H1 (cell line): ENCODE measurements at regions not wholly inside any gene's neighbourhood (a gene's known extent, or its start where the extent isn't known, plus 50 kb on each side); places are given as distances from the start of the nearest gene placed in this dataset.

Experiments used
- CBX5 ChIP-seq: fragments of 300-800, 300-1000 bp; sonication (generic); IDR thresholded peaks from 2 replicates; pipeline ENCODE4 v1.7.1; 2016; ENCODE audit warnings: antibody characterized with exemption, low read length, low read depth
- CTCF ChIP-seq, 3 experiments: IDR thresholded peaks; 1 replicate in 2 of 3; 2 replicates in 1 of 3; pipeline versions ENCODE4 v1.5.1 to v1.6.1; 2011; ENCODE audit warnings: low read length in 3 of 3, mild to moderate bottlenecking in 3 of 3, inconsistent platforms in 2 of 3, low read depth in 1 of 3, moderate library complexity in 1 of 3; ENCODE audit not compliant: insufficient read depth in 1 of 3; ENCODE audit errors: control extremely low read depth in 1 of 3
- NRF1 ChIP-seq: IDR thresholded peaks from 2 replicates; pipeline ENCODE4 v1.6.1; 2011; ENCODE audit warnings: mild to moderate bottlenecking, low read depth, low read length, improper control_type of control experiment
- PHF8 ChIP-seq: fragments of 200-600 bp; sonication (generic); conservative IDR thresholded peaks from 2 replicates; pipeline ENCODE4 v1.7.1; 2012; ENCODE audit warnings: low read depth, mild to moderate bottlenecking, inconsistent platforms, low read length, moderate library complexity
- POLR2A ChIP-seq, 2 experiments: IDR thresholded peaks; 1 replicate in 1 of 2; 2 replicates in 1 of 2; pipeline ENCODE4 v1.6.1; 2011; ENCODE audit warnings: low read depth in 2 of 2, low read length in 2 of 2, mild to moderate bottlenecking in 2 of 2; ENCODE audit errors: control extremely low read depth in 1 of 2
- RXRA ChIP-seq: IDR thresholded peaks from 2 replicates; pipeline ENCODE4 v1.6.1; 2011; ENCODE audit warnings: low read depth, mild to moderate bottlenecking, low read length, moderate library complexity; ENCODE audit not compliant: insufficient read depth
- SAP30 ChIP-seq: fragments of 300-600 bp; sonication (generic); IDR thresholded peaks from 2 replicates; pipeline ENCODE4 v1.7.1; 2012; ENCODE audit warnings: low read length, moderate library complexity, mild to moderate bottlenecking, inconsistent platforms; ENCODE audit not compliant: insufficient read depth, insufficient replicate concordance
- USF2 ChIP-seq: IDR thresholded peaks from 2 replicates; pipeline ENCODE4 v1.6.1; 2011; ENCODE audit warnings: low read length, improper control_type of control experiment

- TF ChIP-seq RXRA: no peak
- TF ChIP-seq NRF1: no peak
- TF ChIP-seq SAP30: no peak
- no peak for TF ChIP-seq PHF8
- TF ChIP-seq POLR2A (IDR thresholded peaks at IDR 0.05; ENCODE audit: control extremely low read depth in 1 of 2, low read depth in 2 of 2, low read length in 2 of 2): no peak
- no peak for TF ChIP-seq CBX5
- TF ChIP-seq USF2: no peak
- TF ChIP-seq CTCF (IDR thresholded peaks at IDR 0.05; ENCODE audit: control extremely low read depth in 1 of 3, insufficient read depth in 1 of 3, low read depth in 1 of 3, low read length in 3 of 3): no peak
These were observed 640.2 kb downstream of the PTPRC start for GRCh38 chr1:199279067-199279466.
